MM.1S (cell line): ENCODE measurements at regions not wholly inside any gene's neighbourhood (a gene's known extent, or its start where the extent isn't known, plus 50 kb on each side); places are given as distances from the start of the nearest gene placed in this dataset.

Experiments used
- EZH2 ChIP-seq: fragments of 300-600 bp; sonication (generic); optimal IDR thresholded peaks from 2 replicates; pipeline ENCODE3; 2017; ENCODE audit warnings: low read depth, mild to moderate bottlenecking, antibody characterized with exemption, low read length, mixed read lengths
- EZH2phosphoT487 ChIP-seq: fragments of 300-600 bp; sonication (generic); IDR thresholded peaks from 2 replicates; pipeline ENCODE4 v1.6.1; 2018; ENCODE audit warnings: antibody characterized with exemption, low read length
- TF ChIP-seq, protein P1 (sequence below): fragments of 300-600 bp; sonication (generic); IDR thresholded peaks from 2 replicates; pipeline ENCODE4 v1.5.1; 2016; ENCODE audit warnings: antibody characterized with exemption, low read length, mixed read lengths

DNA sequence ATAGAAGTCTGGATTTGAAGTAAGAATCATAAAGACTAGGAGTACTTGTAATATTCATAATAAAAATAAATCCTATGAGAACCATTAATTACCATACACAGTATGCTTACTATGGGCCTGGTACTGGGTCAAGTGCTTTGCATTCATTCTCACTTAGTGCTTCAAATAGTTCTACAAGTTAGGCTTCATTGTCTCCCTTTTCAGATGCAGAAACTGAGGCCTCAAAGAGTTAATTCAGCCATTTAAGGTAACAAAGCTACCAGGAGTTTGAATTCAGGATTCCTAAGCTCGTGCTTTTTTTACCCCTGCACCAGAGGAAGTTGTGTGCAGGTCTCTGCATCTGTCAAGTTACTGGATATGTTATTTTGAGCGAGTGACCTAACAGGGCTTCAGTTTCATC lies 1098.4 kb upstream of the EEF2KMT start:
- TF ChIP-seq, protein P1, sequence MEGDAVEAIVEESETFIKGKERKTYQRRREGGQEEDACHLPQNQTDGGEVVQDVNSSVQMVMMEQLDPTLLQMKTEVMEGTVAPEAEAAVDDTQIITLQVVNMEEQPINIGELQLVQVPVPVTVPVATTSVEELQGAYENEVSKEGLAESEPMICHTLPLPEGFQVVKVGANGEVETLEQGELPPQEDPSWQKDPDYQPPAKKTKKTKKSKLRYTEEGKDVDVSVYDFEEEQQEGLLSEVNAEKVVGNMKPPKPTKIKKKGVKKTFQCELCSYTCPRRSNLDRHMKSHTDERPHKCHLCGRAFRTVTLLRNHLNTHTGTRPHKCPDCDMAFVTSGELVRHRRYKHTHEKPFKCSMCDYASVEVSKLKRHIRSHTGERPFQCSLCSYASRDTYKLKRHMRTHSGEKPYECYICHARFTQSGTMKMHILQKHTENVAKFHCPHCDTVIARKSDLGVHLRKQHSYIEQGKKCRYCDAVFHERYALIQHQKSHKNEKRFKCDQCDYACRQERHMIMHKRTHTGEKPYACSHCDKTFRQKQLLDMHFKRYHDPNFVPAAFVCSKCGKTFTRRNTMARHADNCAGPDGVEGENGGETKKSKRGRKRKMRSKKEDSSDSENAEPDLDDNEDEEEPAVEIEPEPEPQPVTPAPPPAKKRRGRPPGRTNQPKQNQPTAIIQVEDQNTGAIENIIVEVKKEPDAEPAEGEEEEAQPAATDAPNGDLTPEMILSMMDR = no peak
- TF ChIP-seq EZH2 (no peak), EZH2phosphoT487 (no peak)
